Spleen (tissue), 7 donors: ENCODE measurements at regions not wholly inside any gene's neighbourhood (a gene's known extent, or its start where the extent isn't known, plus 50 kb on each side); places are given as distances from the start of the nearest gene placed in this dataset.

Experiments used
- POLR2A ChIP-seq, 3 donors: fragments of 450-650 bp; IDR thresholded peaks; one replicate each; pipeline ENCODE4 v1.5.1; 2017; ENCODE audit warnings: antibody characterized with exemption in 3 of 3, mild to moderate bottlenecking in 1 of 3
- TF ChIP-seq, protein P1 (sequence below), 11 experiments: fragments of 200-600 bp in 7 of 11; fragments of 450-650 bp in 4 of 11; sonication (generic) in 4 of 11; IDR thresholded peaks in 8 of 11; conservative IDR thresholded peaks in 3 of 11; 1 replicate in 7 of 11; 2 replicates in 4 of 11; pipeline versions ENCODE4 v1.4.0 to v1.8.0; 2016 to 2021; ENCODE audit warnings: antibody characterized with exemption in 11 of 11, inconsistent platforms in 4 of 11, mild to moderate bottlenecking in 1 of 11
- donor health status: DM: no; HTN: no; CAD: no; lungs with moderate emphysema.
- donor health status: DM: no; HTN: no; CAD: no.
- donor health status: DM: no; HTN: no; CAD: no.

DNA sequence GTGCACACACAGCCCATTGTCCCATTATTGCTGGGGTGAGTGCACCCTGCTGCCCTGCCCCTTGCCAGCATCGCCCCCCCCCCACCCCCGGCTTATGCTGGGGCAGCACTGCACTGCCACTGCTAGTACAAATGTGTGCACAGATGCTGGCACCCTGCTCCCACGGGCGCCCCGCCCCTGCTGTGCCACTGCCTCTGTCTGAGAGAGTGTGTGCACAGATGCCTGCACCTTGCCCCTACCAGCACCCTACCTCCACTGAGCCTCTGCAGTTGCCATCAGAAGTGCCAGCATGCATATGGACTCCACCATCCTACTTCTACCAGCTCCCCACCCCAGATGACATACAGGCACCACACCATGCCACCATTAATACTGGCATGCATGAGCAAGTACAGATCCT, 454.6 kb upstream of the KHDRBS2 start:
- TF ChIP-seq, protein P1, sequence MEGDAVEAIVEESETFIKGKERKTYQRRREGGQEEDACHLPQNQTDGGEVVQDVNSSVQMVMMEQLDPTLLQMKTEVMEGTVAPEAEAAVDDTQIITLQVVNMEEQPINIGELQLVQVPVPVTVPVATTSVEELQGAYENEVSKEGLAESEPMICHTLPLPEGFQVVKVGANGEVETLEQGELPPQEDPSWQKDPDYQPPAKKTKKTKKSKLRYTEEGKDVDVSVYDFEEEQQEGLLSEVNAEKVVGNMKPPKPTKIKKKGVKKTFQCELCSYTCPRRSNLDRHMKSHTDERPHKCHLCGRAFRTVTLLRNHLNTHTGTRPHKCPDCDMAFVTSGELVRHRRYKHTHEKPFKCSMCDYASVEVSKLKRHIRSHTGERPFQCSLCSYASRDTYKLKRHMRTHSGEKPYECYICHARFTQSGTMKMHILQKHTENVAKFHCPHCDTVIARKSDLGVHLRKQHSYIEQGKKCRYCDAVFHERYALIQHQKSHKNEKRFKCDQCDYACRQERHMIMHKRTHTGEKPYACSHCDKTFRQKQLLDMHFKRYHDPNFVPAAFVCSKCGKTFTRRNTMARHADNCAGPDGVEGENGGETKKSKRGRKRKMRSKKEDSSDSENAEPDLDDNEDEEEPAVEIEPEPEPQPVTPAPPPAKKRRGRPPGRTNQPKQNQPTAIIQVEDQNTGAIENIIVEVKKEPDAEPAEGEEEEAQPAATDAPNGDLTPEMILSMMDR (IDR thresholded peaks at IDR 0.05 in 8 of 11, conservative IDR thresholded peaks at IDR 0.05 in 3 of 11) = no peak
- no peak for TF ChIP-seq POLR2A (IDR thresholded peaks at IDR 0.05)
